Kidney epithelial cell (primary cell): ENCODE measurements at regions not wholly inside any gene's neighbourhood (a gene's known extent, or its start where the extent isn't known, plus 50 kb on each side); places are given as distances from the start of the nearest gene placed in this dataset.

Source experiments
- DNase-seq: peaks from one replicate; pipeline ENCODE4 v3.0.0-alpha.2; 2010; ENCODE audit warnings: low read depth
- H3K27me3 ChIP-seq: 2 replicates; pipeline ENCODE4 v1.6.0; 2011; ENCODE audit warnings: low read length; ENCODE audit not compliant: control insufficient read depth, insufficient read depth
- H3K36me3 ChIP-seq: 2 replicates; pipeline ENCODE4 v1.5.1; 2011; ENCODE audit warnings: low read length; ENCODE audit not compliant: control insufficient read depth, insufficient read depth
- H3K4me3 ChIP-seq: 2 replicates; pipeline ENCODE4 v1.5.1; 2011; ENCODE audit warnings: low read depth, mild to moderate bottlenecking, control low read depth, low read length
- TF ChIP-seq, protein P1 (sequence below): IDR thresholded peaks from 2 replicates; pipeline ENCODE4 v1.5.1; 2011; ENCODE audit warnings: mild to moderate bottlenecking, moderate library complexity, low read length, control low read depth, inconsistent platforms; ENCODE audit not compliant: insufficient read depth, poor library complexity, severe bottlenecking

DNA sequence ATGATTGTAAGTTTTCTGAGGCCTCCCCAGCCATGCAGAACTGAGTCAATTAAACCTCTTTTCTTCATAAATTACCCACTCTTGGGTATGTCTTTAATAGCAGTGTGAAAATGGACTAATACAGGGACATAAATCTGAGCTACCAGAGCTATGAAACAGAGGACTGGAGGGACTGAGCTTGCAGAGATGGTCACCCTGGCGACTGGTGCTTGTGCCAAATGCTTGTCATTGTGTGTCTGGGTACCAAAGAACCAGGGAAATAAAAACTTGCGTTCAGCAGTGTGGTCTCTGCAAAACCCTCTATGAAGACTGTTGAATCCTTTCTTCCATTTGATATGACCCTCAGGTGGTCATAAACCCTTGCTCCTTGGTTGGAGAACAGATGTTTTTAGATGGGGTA, 105.1 kb upstream of the PRL start:
- Histone ChIP-seq H3K4me3 (no peak overlapping the region), H3K36me3 (no peaks in the 10 kb centered on the region), H3K27me3 (no peaks in the 10 kb centered on the region)
- DNase-seq, result no peak
- TF ChIP-seq, protein P1, sequence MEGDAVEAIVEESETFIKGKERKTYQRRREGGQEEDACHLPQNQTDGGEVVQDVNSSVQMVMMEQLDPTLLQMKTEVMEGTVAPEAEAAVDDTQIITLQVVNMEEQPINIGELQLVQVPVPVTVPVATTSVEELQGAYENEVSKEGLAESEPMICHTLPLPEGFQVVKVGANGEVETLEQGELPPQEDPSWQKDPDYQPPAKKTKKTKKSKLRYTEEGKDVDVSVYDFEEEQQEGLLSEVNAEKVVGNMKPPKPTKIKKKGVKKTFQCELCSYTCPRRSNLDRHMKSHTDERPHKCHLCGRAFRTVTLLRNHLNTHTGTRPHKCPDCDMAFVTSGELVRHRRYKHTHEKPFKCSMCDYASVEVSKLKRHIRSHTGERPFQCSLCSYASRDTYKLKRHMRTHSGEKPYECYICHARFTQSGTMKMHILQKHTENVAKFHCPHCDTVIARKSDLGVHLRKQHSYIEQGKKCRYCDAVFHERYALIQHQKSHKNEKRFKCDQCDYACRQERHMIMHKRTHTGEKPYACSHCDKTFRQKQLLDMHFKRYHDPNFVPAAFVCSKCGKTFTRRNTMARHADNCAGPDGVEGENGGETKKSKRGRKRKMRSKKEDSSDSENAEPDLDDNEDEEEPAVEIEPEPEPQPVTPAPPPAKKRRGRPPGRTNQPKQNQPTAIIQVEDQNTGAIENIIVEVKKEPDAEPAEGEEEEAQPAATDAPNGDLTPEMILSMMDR, result no peak

DNA sequence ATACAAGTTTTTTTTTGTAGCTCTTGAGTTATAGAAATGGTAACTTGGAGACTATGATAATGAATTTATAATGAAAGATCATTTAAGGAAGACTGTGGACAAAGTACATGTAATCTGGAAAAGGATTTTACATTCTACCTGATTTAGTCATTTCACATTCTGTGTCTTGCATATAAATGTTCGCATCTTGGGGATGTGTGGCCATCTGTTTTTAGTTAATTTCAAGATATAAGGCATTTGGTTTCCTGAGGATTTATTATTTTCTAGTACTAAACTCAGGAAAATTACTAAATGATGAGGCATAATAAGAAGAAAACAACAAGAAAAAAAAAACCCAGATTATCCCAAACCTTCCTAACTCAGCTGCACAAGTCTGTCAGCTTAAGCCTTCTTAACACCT, 112.7 kb upstream of the PRL start:
- H3K36me3 ChIP-seq, result no peaks in the 10 kb centered on the region
- no peak overlapping the region for H3K4me3 ChIP-seq
- no peaks in the 10 kb centered on the region for H3K27me3 ChIP-seq
- DNase-seq, result no peak
- TF ChIP-seq, protein P1, result no peak

DNA sequence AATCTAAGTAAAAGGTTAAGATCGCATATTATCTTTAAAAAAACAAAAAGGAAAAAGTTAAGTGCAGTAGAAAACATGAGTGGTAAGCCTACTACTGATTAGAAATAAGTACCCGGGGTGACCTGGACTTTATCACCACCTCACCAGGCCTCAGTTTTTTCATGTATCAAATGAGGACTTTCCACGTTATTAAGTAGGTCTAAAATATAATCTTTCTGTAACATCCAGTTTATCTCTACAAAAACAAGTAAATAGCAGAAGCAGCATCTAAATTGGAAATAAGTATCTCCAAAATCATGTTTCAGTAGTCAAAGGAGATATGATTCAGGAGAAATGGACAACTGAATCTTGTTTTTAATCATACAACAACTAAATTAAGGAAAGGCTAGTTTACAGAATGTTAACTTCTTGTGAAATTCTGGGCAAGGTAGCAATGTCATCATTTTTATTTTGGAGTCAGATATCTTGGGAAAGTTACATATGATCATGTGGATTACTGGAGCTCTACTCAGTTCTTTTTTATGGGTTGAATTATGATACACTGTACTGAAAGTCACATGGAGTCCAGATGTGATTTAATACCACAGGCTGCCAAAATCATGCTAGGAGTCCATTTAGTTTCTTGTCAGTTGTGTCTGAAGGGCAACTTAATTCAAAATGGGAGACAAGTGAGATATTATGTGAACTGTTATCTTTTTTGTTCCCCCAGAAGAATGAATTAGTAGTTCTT, 114.7 kb upstream of the PRL start:
- DNase-seq, result no peak
- no peaks in the 10 kb centered on the region for H3K36me3 ChIP-seq
- H3K4me3 ChIP-seq, result no peak overlapping the region
- TF ChIP-seq, protein P1, result no peak
- H3K27me3 ChIP-seq, result no peaks in the 10 kb centered on the region

DNA sequence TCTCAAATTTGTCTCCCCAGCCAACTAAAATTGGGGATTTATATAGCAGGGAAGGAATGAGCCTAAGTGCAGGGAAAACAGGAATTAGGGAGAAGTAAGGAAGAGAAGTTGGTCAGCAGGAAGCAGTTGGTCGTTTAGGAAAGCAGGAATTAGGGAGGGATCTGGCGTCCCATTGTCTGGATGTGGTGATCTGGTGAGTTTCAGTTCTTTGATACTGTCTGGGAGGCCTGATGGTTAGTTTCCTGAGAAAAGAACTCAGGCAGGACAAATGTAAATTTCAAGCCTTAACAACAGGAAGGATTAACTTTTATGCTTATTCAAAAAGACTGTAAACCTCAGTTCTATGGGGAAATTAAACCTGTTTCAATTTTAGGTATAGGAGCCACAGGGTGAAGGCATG, 116.2 kb upstream of the PRL start:
- TF ChIP-seq, protein P1, result no peak
- Histone ChIP-seq H3K4me3 (no peak overlapping the region), H3K36me3 (no peaks in the 10 kb centered on the region), H3K27me3 (no peaks in the 10 kb centered on the region)
- DNase-seq, result no peak

DNA sequence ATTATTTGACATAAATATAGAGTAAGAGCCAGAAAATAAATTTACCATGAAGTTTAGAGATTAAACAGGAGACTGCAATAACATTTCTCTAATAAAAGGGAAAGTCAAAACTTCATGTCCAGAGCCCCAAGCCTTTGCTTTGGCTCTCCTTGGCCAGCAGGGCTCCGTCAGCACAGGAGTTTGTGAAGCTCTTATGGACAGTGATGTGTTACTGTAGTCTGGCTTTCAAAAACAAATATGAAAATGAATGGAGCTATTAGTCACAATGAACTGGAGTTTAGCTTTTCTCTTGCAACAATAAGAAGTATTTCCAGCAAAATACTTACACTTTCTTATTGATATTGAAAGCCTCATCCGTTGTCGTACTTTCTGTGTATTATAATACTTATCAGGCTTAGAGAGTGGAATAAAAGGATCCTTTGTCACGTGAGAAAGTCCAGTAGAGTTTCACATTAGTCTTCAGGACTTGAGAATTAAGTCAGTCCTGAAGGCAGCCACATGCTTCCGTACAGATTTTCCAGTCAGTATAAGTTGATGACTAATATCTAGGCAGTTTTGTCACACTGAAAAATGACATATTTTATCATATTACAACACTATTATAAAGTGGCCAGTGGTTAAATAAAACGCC, 117.0 kb upstream of the PRL start:
- Histone ChIP-seq H3K4me3 (no peak overlapping the region), H3K36me3 (no peaks in the 10 kb centered on the region), H3K27me3 (no peaks in the 10 kb centered on the region)
- TF ChIP-seq, protein P1, result no peak
- DNase-seq, result no peak
